Stromal cell of bone marrow (primary cell): ENCODE measurements at regions not wholly inside any gene's neighbourhood (a gene's known extent, or its start where the extent isn't known, plus 50 kb on each side); places are given as distances from the start of the nearest gene placed in this dataset.

ENCODE experiments used
- DNase-seq: peaks from one replicate; pipeline ENCODE4 v3.0.0-alpha.2; 2012; ENCODE audit warnings: low read depth

DNA sequence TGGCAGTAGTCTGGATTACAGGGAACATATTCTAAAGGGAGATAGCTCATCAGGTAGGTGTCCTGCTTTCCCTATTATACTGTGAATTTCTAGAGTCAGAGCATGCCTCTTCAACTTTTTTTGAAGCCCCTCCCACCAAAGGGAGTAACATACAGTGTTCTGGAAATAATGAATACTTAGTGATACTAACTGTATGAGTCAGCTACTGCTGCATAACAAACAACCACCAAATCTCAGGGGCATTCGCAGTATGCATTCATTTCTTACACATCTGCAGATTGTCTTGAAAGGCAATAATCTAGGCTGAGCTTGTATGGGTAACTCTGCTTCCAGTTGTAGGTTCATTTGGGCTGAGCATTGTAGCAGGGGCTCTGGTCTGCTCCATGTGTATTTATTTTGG is 409.7 kb upstream of the SPRED2 start:
- no peak for DNase-seq

DNA sequence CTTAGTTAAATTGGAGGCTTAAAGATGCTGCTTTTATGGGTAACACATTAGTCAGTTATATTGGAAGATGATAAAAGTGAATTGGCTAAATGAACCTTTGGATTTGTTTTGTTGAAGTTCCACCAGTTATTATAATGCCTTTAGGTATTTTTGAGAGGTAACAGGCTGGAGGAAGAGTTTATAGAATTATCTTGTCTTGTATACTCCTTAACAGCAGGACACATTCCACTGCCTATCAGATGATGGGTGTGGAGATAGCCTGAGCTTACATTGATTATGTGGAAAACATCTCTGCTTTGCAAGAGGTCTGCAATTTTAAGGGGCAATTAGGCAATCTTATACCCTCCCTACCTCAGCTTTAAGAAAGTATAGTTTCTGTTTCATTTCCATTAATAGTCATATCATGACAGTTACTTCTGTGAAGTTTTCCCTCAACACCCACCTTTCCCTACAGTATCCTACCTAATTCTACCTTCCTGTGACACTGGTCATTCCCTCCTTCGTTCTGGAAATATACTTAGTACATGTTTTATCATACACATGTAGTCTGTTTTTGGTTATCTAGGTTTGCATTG is 403.7 kb upstream of the SPRED2 start:
- no peak for DNase-seq

DNA sequence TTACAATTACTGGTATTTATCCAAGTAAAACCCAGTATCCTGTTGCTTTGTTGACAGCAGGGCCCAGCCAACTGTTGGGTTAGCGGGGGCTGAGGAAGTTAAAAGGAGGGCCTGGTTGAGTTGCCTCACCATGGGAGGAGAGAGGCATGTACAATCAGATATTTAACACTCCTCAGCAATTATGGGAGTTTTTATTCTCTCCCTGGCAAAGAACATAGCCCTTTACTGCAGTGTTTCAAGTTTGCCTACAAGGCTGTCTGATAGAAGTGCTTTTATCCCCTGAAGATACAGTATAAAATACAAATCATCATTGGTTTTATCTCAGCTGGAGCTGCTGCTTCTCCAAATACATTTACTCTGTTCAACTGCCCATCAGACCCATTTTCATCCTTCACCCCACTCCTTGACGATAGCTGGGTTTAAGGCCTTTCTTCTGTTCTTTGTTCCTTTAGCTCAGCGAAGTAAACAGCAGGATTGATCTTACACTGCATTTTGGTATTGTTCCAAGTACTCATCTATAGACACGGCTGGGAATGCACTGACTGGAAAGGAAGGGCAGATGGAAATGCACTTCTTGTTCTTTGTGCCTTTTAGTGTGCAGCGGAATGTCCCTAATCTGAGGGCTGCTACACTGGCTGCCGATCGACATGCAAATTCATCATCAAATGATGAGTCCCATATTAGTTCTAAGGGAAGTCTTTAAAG is 402.5 kb upstream of the SPRED2 start:
- no peak for DNase-seq

DNA sequence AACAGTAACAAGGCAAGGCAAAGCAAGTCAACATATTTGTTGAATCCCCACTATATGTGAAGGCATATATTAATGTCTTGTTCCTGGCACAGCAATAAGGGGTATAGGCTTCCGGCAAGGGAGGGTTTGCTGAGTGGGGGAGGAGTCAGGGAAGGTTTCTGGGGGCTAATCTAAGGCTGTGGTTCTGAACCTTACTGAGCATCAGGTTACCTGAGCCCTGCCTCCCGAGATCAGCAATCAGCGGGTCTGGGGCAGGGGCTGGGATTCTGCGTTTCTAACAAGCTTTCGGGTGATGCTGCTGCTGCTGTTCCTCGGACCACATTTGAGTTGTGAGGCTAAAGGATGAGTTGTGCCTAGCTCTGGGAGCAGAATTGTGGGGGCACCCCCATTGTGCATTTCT is 401.7 kb upstream of the SPRED2 start:
- DNase-seq = no peak

DNA sequence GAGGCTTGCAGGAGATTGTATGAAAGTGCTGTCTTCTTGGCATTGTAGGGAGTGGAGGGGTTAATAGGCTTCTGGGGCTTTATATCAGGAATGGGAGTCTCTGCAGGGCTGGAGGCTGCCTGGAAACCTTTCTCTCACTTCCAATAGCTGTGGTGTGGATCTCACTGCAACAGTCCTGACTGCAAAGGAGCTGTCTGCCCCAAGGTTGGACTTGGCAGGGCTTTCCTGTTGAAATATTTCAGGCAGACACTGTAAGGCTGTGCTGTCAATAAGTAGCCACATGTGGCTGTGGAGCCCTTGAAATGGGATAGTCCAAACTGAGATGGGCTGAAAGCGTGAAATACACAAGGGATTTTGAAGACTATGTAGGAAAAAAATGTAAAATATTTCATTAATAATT is 399.1 kb upstream of the SPRED2 start:
- DNase-seq = no peak

DNA sequence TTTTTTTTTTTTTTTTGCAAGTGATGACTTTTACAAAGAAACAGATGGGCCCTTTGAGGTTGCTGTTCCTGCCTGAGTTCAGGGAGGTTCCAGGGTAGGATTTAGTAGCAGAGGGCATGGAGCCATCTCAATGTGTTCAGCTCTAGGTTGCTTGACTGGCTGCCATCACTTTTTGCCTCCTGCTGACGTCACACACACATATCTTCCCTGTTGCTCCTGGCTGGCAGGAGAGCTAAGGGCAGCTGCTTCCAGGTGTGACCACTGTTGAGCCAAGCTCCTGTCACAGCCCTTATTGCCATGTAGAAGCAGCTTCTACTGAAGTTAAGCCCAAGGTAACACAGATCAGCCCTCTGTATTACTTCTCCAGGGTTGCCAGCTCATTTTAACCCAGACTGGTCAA is 394.2 kb upstream of the SPRED2 start:
- DNase-seq = no peak

DNA sequence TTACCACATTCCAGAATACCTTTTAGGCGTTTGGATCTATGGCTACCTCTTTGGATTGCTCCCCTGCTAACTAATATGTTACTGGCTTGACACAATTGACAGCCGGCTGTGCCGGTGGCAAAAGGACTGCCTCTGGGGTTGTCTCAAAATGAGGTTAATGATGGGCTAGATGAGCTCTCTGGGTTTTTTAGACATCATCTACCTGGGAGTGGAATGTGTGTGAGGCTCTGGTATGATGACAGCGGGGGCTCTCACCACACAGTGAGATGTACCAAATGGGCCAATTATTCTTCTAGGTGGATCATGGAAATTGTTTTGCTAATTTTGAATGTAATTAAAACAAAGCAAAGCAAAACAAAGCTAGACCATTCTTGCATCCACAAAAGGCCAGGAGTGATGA is 391.1 kb upstream of the SPRED2 start:
- DNase-seq = no peak

DNA sequence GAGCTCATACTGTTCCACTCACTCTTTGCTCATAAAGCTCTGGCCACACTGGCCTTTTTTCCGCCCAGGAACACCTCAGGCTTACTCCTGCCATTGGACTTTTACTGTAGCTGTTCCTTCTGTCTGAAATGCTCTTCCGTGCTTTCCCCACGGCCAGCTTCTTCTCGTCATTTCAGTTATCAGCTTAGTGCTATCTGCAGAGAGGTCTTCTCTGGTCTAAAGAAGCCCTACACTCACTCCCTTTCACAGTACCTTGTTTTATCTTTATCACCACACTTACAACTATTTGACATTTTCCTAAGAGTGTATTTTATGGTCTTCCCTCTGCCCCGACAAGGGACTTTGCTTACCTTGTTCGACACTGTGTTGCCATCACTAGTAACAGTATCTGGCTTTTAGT is 388.1 kb upstream of the SPRED2 start:
- no peak for DNase-seq

DNA sequence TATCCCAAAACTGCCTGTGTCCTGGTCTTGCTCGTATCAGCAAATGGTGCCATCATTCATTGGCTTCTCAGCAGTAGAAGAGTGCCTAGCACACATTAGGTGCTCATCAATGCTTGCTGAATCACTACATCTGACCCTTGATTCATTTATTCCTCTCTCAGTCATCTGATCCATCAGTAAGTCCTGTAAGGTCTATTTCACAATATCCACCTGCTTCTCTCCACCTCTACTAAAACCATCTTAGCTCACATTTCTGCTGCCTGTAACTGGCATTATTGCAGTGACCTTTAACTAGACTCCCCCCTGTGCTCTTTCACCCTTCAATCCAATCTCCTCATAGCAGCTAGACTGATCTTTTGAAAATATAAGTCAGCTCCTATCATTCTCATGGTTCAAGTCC is 387.6 kb upstream of the SPRED2 start:
- no peak for DNase-seq

DNA sequence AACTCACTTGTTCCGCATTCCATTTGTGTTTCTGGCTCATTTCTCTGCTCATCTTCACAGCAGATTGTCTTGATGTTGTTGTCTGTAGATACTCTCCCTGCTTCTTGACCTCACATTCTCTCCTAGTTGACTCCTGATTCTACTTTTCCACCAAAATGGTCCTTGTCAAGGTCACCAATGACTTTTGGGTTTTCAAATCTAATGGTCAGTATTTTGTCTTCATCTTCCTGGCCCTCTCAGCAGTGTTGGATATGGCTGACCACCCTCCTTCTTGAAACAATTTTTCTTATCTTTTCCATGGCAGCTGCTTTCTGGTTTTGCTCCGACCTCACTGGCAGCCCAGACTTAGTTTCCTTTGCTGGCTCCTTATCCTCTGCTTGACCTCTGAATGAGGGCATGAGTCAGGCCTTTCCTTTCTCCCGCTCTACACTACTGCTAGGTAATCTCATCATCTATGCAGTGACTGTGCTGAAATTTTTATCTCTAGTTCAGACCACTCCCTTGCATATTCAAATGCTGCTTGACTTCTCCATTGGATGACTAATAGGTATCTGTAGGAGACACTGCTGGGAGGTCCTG is 386.6 kb upstream of the SPRED2 start:
- DNase-seq = no peak

DNA sequence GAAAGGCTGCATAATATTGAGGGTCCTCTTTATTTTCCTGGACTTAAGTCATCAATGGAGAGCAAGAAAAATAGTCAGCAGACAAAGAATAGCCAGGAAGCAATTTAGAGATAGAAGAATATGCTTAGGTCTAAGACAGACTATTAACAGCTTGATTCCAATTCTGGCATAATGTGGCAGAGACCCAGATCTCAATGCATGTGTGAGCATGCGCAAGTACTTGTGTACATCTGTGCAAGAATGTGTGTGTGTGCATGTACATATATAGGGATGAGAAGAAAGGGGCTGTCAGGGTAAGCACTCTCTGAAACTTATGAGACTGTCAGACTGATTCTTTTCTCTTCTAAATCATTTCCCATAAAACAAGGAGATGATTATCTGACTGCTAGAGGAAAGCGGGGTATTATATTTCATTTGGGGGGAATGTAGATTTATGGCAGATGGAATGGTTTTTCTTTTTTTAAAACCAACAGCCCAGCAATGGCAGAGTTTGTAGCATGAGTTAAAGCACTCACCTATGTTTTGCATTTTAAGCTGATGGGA is 381.3 kb upstream of the SPRED2 start:
- no peak for DNase-seq

DNA sequence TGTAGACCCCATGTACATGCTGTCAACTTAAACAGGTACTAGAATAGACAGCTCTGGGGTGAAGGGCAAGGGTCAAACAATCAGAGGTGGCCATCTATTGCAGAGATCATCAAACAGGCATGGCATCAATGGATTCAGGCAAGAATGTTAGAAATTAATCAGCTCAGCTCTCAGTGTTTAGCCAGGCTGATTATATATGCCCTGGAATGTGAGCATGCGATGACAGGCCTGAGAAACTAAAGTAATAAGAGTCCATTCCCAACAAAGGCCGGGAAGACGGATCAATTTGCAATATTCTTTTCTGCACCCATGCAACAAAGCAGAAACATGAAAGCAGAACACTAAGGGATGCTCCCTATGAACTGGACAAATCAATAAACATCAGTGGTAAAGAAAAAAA is 380.5 kb upstream of the SPRED2 start:
- DNase-seq = no peak

DNA sequence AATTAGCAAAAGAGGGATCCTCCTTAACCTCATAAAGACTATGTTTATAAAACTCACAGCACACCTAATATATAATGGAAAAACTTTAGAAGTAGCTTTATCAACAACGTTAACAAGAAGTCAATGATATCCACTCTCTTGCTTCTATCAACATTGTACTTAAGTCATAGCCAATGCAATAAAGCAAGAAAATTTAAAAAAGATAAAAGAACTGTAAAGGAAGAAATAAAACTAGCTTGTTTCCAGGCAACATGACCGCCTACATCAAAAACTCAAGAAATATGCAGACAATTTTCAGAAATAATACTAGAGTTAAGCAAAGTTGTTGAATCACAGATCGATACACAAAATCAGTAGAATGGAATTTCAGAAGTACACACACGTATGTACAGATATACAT is 375.5 kb upstream of the SPRED2 start:
- DNase-seq = no peak

DNA sequence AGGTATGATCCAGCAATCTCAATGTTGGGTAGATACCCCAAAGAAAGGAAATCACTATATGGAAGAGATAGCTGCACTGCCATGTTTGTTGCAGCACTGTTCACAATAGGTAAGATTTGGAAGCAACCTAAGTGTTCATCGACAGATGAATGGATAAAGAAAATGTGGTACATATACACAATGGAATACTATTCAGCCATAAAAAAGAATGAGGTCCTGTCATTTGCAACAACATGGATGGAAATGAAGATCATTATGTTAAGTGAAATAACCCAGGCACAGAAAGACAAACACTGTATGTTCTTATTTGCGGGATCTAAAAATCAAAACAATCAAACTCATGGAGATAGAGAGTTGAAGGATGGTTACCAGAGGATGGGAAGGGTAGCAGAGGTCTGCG is 372.4 kb upstream of the SPRED2 start:
- no peak for DNase-seq

DNA sequence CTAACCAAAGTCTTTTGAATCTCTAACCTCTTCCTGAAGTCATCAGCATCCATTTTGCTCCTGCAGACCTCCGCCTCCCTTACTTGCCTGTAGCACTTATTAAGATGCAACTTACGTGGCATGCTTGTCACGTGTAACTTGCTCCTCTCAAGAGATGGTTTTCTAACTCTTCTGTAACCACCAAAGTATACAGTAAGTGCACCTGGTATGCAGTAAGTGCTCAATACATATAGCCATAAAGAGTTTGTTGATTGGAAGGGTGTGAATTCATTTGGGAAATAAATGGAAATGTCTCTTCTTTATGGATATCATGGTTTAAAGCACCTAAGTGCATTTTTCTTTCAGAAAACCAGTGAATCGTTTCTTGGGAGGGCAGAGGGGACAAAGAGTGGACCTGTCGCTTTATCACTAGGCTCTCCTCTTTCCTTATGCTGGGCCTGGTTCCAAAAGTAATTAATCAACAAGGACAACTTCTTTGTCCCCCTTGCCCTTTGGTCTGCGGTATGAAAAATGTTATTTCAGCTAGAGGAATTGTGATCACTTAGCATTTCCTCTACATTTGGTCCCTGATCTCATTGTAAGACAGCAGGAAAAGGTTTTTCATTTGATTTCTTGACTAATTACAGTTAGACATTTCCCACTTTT is 370.0 kb upstream of the SPRED2 start:
- no peak for DNase-seq

DNA sequence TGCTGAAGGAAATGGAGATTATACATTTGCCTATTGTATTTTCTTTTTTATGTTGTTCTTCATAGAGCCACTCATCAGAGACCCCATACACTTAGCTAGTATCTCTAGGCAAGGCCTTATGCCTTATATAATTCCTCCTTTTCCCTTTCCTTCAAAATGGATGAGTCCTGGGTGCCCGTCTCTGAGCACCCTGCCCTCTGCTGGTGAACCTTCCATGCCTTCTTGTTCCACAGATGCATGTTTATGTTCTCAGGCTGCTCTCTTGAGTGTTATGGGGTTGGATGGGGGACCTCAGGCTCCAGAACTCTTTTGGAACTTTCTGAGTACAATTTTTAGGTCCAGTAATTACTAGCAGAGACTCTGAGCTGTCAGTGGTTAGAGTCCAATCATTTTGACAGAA is 368.6 kb upstream of the SPRED2 start:
- DNase-seq = peak; percentile 4

DNA sequence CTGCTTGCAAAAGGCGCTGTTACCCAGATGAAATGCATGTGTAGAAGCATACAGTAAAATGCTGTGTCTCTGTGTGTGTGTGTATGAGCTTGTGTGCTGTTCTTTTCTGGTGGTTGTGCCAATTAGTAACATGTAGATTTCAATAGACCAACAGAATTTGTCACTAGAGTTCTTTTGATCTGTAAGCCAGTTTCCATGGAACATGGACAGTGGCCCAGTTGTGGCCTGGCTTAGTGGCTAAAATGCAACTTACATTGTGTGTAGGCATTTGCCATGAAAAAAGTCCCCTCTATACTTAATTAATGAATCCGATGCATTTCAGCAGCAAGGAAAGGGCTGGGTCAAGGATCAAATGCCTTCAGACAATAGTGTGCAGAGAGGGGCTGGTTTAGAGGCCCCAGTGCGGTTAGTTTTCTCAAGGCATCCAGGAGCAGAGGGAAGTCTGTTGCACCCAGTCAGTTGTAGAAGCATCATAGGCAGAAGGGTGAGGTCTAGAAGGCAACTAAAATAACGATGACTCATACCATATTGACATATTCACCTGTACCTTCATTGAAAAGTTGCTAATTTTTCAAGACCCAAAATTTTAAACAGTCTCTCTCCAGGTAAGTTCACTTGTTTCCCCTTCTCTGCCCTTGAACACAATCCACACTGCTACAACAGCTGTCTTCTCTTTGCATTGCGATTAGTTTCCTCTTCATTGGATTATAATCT is 366.9 kb upstream of the SPRED2 start:
- DNase-seq = no peak

DNA sequence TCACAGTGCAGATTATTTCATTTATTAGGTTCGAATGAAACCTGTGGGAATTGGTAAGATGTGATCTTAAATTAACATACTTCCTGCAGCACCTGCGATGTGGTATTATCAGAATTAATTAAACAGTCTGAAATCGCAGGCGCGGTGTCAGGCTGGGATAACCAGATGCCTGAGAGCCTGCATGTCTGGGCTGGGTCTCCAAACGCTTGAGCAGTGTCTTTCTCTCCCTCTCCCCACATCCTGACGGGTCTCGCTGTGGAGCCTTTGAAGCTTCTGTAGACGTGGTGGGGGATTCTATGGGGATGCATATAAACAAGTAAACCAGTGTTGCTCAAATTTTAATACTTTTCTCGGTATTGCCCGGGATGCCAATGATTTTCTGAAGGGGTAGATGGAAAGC is 366.2 kb upstream of the SPRED2 start:
- DNase-seq = no peak

DNA sequence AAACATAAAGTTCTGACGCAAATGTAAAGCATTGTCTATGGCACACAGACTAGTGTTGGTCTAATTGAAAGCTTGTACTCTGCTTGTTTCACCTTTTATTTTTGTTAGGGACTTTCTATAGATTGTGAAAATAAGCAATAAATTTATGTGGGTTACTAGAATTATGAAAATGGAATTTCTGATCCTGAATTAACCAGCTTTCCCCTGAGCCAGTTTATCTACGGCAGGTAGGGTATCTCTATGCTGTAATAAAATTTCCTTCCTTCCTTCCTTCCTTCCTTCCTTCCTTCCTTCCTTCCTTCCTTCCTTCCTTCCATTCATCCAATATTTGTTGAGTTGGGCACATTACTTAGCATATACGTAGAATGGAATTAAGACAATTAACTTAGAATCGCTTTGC is 362.6 kb upstream of the SPRED2 start:
- DNase-seq = no peak

DNA sequence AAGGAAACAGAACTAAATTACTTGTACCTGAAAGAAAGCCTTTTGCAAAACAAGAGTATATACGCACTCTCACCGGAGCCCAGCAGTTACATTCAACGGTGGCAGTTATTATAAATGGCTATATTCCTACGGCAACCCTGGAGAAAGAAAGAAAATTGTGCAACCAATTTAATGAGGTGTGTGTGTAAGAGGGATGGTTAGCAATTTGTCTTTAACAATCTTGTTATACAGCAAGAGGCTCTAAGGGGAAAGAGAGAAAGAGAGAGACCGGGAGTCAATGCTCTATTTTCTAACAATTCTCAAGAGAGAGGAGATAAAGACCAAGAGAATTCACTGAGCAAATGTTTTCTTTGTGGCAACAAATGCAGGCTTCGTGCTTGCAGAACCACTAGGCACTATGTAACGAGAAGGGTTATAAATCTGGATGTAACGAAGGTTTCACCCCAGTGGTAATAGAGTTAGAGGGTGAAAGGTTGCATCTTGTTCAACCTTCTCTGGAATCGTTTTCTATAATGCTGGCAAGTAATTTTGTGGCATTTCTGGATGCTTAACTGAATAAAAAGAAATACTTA is 359.1 kb upstream of the SPRED2 start:
- no peak for DNase-seq

DNA sequence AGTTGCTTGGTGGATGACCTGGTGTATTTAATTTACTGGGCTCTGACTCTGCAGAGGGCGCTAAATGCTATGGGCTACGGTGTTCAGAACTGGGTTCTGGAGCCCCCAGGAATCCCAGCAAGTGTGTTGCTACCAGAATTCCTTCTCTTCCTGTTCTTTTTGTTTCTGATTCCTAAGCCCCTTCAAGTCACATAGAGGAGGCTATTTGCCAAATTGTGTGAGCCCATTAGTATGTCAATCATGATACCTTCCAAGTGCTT is 358.2 kb upstream of the SPRED2 start:
- no peak for DNase-seq

DNA sequence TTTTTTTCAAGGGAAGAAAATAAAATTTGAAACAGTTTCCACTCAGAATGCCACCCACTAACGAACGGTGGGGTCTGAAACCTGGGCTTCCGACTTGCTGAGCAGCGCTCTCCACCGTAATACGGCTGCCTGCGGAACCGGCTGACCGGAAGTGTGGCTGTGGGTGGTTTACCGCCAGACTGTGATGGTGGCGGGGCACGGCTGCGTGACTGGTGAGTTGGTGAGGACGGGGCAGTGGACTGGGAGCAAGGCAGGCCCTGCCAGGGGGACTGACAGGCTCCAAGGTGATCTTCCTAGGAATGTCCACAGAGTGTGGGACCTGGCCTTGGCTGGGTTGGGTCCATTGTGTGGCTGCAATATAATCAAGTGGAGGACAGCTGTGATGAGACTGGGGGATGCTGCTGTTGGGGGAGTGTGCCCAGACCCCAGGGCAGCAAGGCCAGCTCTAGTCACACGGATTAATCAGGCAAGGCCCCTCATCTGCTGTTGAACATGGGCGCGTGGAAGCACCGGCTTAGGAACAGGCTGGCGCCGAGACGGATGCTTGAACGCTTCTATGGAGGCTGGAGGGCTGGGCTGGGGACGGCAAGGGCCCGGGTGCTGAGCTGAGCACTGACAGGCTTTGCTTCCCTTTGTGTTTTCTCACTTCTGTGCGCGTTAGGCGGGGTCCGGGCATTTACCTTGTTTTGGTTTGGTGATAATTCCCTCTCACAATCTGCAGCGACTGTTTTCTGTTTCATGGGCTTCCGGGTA is 357.7 kb upstream of the SPRED2 start:
- DNase-seq = no peak
